IMR-90 (cell line): ENCODE measurements at regions not wholly inside any gene's neighbourhood (a gene's known extent, or its start where the extent isn't known, plus 50 kb on each side); places are given as distances from the start of the nearest gene placed in this dataset.

Experiments
- ATAC-seq: fragments of 200-7000 bp; cut with Tn5 transposase; 2 replicates; pipeline ENCODE4 v1.9.1; 2020; ENCODE audit warnings: low read depth, mild to moderate bottlenecking, moderate library complexity
- BruUV-seq: library from RNA; stranded (reverse); fragments of 400-500 nt; replicated peaks from 2 replicates; lab custom pipeline; 2021; lab: Mats Ljungman, UMichigan
- CTCF ChIA-PET: fragments of 300-600 bp; formaldehyde crosslinking; extraction: SDS; loops from one replicate; lab custom pipeline; 2021; ENCODE audit warnings: antibody characterized with exemption; lab: Yijun Ruan, JAX
- POLR2A ChIA-PET: fragments of 300-600 bp; sonication (Branson Sonifier 250); formaldehyde crosslinking; loops from one replicate; lab custom pipeline; 2022; ENCODE audit warnings: antibody characterized with exemption; ENCODE audit not compliant: unreplicated experiment; lab: Charles Lee
- DNase-seq: peaks from one replicate; pipeline ENCODE4 v3.0.0; 2013
- H2AFZ ChIP-seq: replicated peaks from 2 replicates; pipeline ENCODE3; 2013; ENCODE audit warnings: low read length, mild to moderate bottlenecking; ENCODE audit not compliant: poor library complexity
- H2AK5ac ChIP-seq: 2 replicates; pipeline ENCODE4 v1.6.1; 2013; ENCODE audit warnings: low read depth, low read length, inconsistent platforms
- H2AK9ac ChIP-seq: replicated peaks from 2 replicates; pipeline ENCODE3; 2013; ENCODE audit warnings: mild to moderate bottlenecking, low read depth, low read length, moderate library complexity; ENCODE audit not compliant: poor library complexity
- H2BK120ac ChIP-seq: 2 replicates; pipeline ENCODE4 v1.6.1; 2013; ENCODE audit warnings: low read depth, low read length, inconsistent platforms
- H2BK15ac ChIP-seq: 3 replicates; pipeline ENCODE4 v1.6.1; 2013; ENCODE audit warnings: low read depth, low read length, inconsistent platforms
- H2BK20ac ChIP-seq: 2 replicates; pipeline ENCODE4 v1.6.1; 2013; ENCODE audit warnings: low read depth, mild to moderate bottlenecking, inconsistent platforms, low read length, moderate library complexity
- H2BK5ac ChIP-seq: 2 replicates; pipeline ENCODE4 v1.6.1; 2013; ENCODE audit warnings: mild to moderate bottlenecking, low read depth, low read length, inconsistent platforms; ENCODE audit not compliant: poor library complexity, severe bottlenecking
- H3K14ac ChIP-seq: replicated peaks from 2 replicates; pipeline ENCODE4 v1.6.1; 2013; ENCODE audit warnings: low read depth, low read length, inconsistent platforms
- H3K18ac ChIP-seq: 2 replicates; pipeline ENCODE4 v1.6.1; 2013; ENCODE audit warnings: low read depth, low read length, control low read depth
- H3K23ac ChIP-seq: 2 replicates; pipeline ENCODE4 v1.6.1; 2013; ENCODE audit warnings: low read depth, low read length, inconsistent platforms
- H3K27ac ChIP-seq: 2 replicates; pipeline ENCODE4 v1.5.1; 2013; ENCODE audit warnings: mild to moderate bottlenecking, control low read depth, low read length; ENCODE audit not compliant: insufficient read depth
- H3K27me3 ChIP-seq: 2 replicates; pipeline ENCODE4 v1.6.1; 2013; ENCODE audit warnings: low read length; ENCODE audit not compliant: control insufficient read depth, insufficient read depth
- H3K36me3 ChIP-seq: 2 replicates; pipeline ENCODE4 v1.6.1; 2013; ENCODE audit warnings: low read length, mixed read lengths; ENCODE audit not compliant: control insufficient read depth, insufficient read depth
- H3K4ac ChIP-seq: 2 replicates; pipeline ENCODE4 v1.6.1; 2013; ENCODE audit warnings: low read depth, low read length, inconsistent platforms
- H3K4me1 ChIP-seq: 2 replicates; pipeline ENCODE4 v1.6.1; 2013; ENCODE audit warnings: low read length, mixed read lengths; ENCODE audit not compliant: control insufficient read depth, insufficient read depth
- H3K4me2 ChIP-seq: 2 replicates; pipeline ENCODE4 v1.6.1; 2013; ENCODE audit warnings: low read depth, mild to moderate bottlenecking, control low read depth, low read length, moderate library complexity
- H3K4me3 ChIP-seq: 2 replicates; pipeline ENCODE4 v1.5.1; 2013; ENCODE audit warnings: low read depth, mild to moderate bottlenecking, control low read depth, low read length, moderate library complexity; ENCODE audit not compliant: insufficient read depth
- H3K56ac ChIP-seq: 2 replicates; pipeline ENCODE4 v1.6.1; 2013; ENCODE audit warnings: low read length, inconsistent platforms; ENCODE audit not compliant: insufficient read depth; ENCODE audit errors: extremely low read depth
- H3K79me1 ChIP-seq, 2 experiments: 2 replicates each; pipeline ENCODE4 v1.6.1; 2013; ENCODE audit warnings: low read length in 2 of 2, inconsistent platforms in 1 of 2, low read depth in 1 of 2
- H3K9ac ChIP-seq: 2 replicates; pipeline ENCODE4 v1.6.1; 2013; ENCODE audit warnings: low read depth, low read length, control low read depth
- H3K9me1 ChIP-seq: 2 replicates; pipeline ENCODE4 v1.6.1; 2013; ENCODE audit warnings: low read length, inconsistent platforms; ENCODE audit not compliant: insufficient read depth
- H3K9me3 ChIP-seq: 2 replicates; pipeline ENCODE4 v1.6.1; 2013; ENCODE audit warnings: low read length; ENCODE audit not compliant: control insufficient read depth, insufficient read depth
- H4K20me1 ChIP-seq: 2 replicates; pipeline ENCODE4 v1.6.1; 2013; ENCODE audit warnings: low read length, inconsistent platforms; ENCODE audit not compliant: insufficient read depth
- H4K5ac ChIP-seq: 2 replicates; pipeline ENCODE4 v1.6.1; 2013; ENCODE audit warnings: mild to moderate bottlenecking, low read depth, low read length, control low read depth
- H4K8ac ChIP-seq, 2 experiments: 2 replicates each; pipeline ENCODE4 v1.6.1; 2013; ENCODE audit warnings: low read depth in 2 of 2, low read length in 2 of 2, control low read depth in 1 of 2, inconsistent platforms in 1 of 2
- H4K91ac ChIP-seq: 2 replicates; pipeline ENCODE4 v1.6.1; 2013; ENCODE audit warnings: low read depth, low read length, inconsistent platforms; ENCODE audit not compliant: insufficient read depth
- CEBPB ChIP-seq: IDR thresholded peaks from 2 replicates; pipeline ENCODE4 v1.6.1; 2012; ENCODE audit warnings: low read depth, low read length, improper control_type of control experiment
- MAFK ChIP-seq: IDR thresholded peaks from 2 replicates; pipeline ENCODE4 v1.6.1; 2012; ENCODE audit warnings: low read depth, low read length, improper control_type of control experiment
- MAZ ChIP-seq: IDR thresholded peaks from 2 replicates; pipeline ENCODE4 v1.6.1; 2012; ENCODE audit warnings: low read depth, mild to moderate bottlenecking, low read length, improper control_type of control experiment, moderate library complexity, borderline replicate concordance
- MXI1 ChIP-seq: IDR thresholded peaks from 2 replicates; pipeline ENCODE4 v1.6.1; 2012; ENCODE audit warnings: low read depth, mild to moderate bottlenecking, low read length, moderate library complexity, borderline replicate concordance
- NFE2L2 ChIP-seq: fragments of 150-350 bp; IDR thresholded peaks from 2 replicates; pipeline ENCODE4 v1.6.1; 2016; ENCODE audit warnings: low read depth, mild to moderate bottlenecking, low read length
- RAD21 ChIP-seq: IDR thresholded peaks from 2 replicates; pipeline ENCODE4 v1.6.1; 2012; ENCODE audit warnings: low read length, improper control_type of control experiment
- RCOR1 ChIP-seq: IDR thresholded peaks from 2 replicates; pipeline ENCODE4 v1.6.1; 2012; ENCODE audit warnings: mild to moderate bottlenecking, low read length, improper control_type of control experiment; ENCODE audit not compliant: insufficient replicate concordance
- RFX5 ChIP-seq: IDR thresholded peaks from 2 replicates; pipeline ENCODE4 v1.8.0; 2012; ENCODE audit warnings: low read depth, mild to moderate bottlenecking, low read length, moderate library complexity
- WGBS, 2 experiments: methylation state at CpG; one replicate each; pipeline versions ENCODE4 v1.1.5 to v1.1.7; 2013; ENCODE audit warnings: missing lambda C conversion rate in 2 of 2; ENCODE audit not compliant: insufficient read length in 1 of 2; ENCODE audit errors: extremely low coverage in 2 of 2; 5-methylcytosine and 5-hydroxymethylcytosine counted together
- dilution Hi-C: fragments of 300-500 bp; cut with HindIII; formaldehyde crosslinking; loops from one replicate; pipeline ENCODE4 v1.14.3; 2018; ENCODE audit warnings: low sequenced_read_pairs; ENCODE audit not compliant: unreplicated experiment
- in situ Hi-C: fragments of 300-500 bp; cut with MboI; formaldehyde crosslinking; loops from 3 replicates; pipeline ENCODE4 v1.14.3; 2019; ENCODE audit warnings: low sequenced_read_pairs, inconsistent platforms, mixed read lengths
- intact Hi-C: fragments of 100-400 bp; cut with micrococcal nuclease; formaldehyde crosslinking; loops from 2 replicates; pipeline ENCODE4 v1.10.0; 2022
- TF ChIP-seq, protein P1 (sequence below): fragments of 150-350 bp; IDR thresholded peaks from 2 replicates; pipeline ENCODE4 v1.6.1; 2016; ENCODE audit warnings: low read depth, mild to moderate bottlenecking, low read length, moderate library complexity, borderline replicate concordance
- TF ChIP-seq, protein P2 (sequence below): conservative IDR thresholded peaks from 2 replicates; pipeline ENCODE4 v1.5.1; 2012; ENCODE audit warnings: mild to moderate bottlenecking, low read depth, low read length, improper control_type of control experiment

DNA sequence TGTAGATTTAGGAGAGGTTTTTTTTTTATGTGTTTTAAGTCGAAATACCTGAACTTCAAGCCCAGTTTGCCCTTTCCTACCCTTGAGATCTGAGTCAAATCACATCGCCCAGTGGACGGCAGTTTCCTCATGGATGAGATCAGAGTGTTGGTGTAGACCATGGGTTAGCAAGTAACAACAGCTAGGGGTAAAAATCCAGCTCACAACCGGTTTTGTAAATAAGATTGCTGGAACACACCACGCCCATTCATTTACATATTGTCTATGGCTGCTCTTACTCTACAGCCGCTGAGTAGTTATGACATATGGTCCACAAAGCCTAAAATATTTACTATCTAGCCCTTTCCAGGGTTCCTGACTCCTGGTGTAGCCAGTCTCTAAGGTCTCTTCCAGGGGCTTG, 158.5 kb upstream of the PLEKHG7 start:
- no CpG with 5 or more reads among the region's 6 CpGs for WGBS, 2 experiments
- no peaks in the 10 kb centered on the region for H3K27me3 ChIP-seq
- no peak overlapping the region for H2BK5ac ChIP-seq
- H2BK120ac ChIP-seq, result no peak overlapping the region
- in situ Hi-C loops (no loop called here), dilution Hi-C loops (no loop called here), intact Hi-C loops (no loop called here)
- no peaks in the 10 kb centered on the region for H3K9me3 ChIP-seq
- H3K23ac ChIP-seq, result no peak overlapping the region
- H3K56ac ChIP-seq, result no peak overlapping the region
- H4K5ac ChIP-seq, result no peak overlapping the region
- no peak overlapping the region for H2AFZ ChIP-seq
- TF ChIP-seq MAZ (no peak), RAD21 (no peak), RCOR1 (no peak), CEBPB (no peak), RFX5 (no peak), MAFK (no peak), NFE2L2 (no peak), MXI1 (no peak)
- TF ChIP-seq, protein P1, sequence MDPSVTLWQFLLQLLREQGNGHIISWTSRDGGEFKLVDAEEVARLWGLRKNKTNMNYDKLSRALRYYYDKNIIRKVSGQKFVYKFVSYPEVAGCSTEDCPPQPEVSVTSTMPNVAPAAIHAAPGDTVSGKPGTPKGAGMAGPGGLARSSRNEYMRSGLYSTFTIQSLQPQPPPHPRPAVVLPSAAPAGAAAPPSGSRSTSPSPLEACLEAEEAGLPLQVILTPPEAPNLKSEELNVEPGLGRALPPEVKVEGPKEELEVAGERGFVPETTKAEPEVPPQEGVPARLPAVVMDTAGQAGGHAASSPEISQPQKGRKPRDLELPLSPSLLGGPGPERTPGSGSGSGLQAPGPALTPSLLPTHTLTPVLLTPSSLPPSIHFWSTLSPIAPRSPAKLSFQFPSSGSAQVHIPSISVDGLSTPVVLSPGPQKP, result no peak
- TF ChIP-seq, protein P2, sequence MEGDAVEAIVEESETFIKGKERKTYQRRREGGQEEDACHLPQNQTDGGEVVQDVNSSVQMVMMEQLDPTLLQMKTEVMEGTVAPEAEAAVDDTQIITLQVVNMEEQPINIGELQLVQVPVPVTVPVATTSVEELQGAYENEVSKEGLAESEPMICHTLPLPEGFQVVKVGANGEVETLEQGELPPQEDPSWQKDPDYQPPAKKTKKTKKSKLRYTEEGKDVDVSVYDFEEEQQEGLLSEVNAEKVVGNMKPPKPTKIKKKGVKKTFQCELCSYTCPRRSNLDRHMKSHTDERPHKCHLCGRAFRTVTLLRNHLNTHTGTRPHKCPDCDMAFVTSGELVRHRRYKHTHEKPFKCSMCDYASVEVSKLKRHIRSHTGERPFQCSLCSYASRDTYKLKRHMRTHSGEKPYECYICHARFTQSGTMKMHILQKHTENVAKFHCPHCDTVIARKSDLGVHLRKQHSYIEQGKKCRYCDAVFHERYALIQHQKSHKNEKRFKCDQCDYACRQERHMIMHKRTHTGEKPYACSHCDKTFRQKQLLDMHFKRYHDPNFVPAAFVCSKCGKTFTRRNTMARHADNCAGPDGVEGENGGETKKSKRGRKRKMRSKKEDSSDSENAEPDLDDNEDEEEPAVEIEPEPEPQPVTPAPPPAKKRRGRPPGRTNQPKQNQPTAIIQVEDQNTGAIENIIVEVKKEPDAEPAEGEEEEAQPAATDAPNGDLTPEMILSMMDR, result no peak
- no peak overlapping the region for H3K18ac ChIP-seq
- no peak overlapping the region for H3K4me3 ChIP-seq
- no peaks in the 10 kb centered on the region for H3K79me1 ChIP-seq
- H3K4me1 ChIP-seq, result peaks cover 7% of the 10 kb centered on the region
- H3K27ac ChIP-seq, result no peak overlapping the region
- H2AK5ac ChIP-seq, result no peak overlapping the region
- H3K14ac ChIP-seq, result no peak overlapping the region
- H2AK9ac ChIP-seq, result no peak overlapping the region
- no peak for DNase-seq
- H3K4ac ChIP-seq, result no peak overlapping the region
- no peak overlapping the region for H4K8ac ChIP-seq
- ChIA-PET POLR2A (no interaction called here), CTCF (no interaction called here)
- no peak overlapping the region for H4K91ac ChIP-seq
- no peak for ATAC-seq
- no peak overlapping the region for H3K4me2 ChIP-seq
- no peaks in the 10 kb centered on the region for H4K20me1 ChIP-seq
- no peaks in the 10 kb centered on the region for H3K36me3 ChIP-seq
- H3K9ac ChIP-seq, result no peak overlapping the region
- BruUV-seq, result no TSS peak
- peaks cover 2% of the 10 kb centered on the region; the same call in 1 of the 2 replicates for H3K9me1 ChIP-seq
- no peak overlapping the region for H2BK15ac ChIP-seq
- no peak overlapping the region for H2BK20ac ChIP-seq
